Activated CD4-positive, CD25-positive, alpha-beta regulatory T cell treated with anti-CD3 and anti-CD28 coated beads, Interleukin-2, amount 50 U/mL, for 24 hours (primary cell): ENCODE measurements at regions not wholly inside any gene's neighbourhood (a gene's known extent, or its start where the extent isn't known, plus 50 kb on each side); places are given as distances from the start of the nearest gene placed in this dataset.

Experiments
- ATAC-seq, 2 donors: fragments of 150-1000 bp; cut with Tn5 transposase; one replicate each; pipeline ENCODE4 v1.10.0; 2021; ENCODE audit warnings: mild to moderate bottlenecking in 1 of 2, moderate library complexity in 1 of 2

DNA sequence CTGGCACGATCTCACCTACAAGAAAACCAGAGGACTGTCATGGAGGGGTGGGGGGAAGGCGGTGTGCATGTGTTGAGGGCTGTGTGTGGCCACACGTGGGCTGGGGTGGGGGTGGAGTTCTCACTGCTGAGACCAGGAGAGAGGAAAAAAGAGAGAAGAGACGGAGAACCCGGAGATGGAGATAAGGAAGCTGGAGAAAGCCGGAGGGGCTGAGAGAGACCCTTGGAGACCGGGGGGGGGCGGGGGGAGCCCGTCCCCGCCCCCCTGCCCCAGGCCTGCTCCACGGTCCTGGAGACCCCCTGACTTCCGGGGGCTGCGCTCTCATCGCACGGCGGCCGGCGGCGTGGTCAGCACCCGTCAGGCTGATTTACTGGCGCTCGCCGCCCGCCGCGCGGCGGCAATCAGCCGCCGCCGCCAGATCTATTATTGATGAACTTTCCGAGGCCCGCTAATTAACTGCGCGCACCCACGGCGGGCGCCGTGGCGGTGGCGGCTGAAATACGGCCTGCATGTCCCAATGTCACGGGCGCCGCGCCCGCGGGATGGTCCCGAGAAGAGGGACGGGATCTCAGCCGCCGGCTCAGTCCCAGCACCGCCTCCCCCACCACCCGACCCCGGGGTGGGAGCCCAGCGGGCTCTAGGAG lies 187.4 kb downstream of the MN1 start:
- no peak for ATAC-seq

- no peak for ATAC-seq
These were observed 186.9 kb downstream of the MN1 start for GRCh38 chr22:27614650-27615007.

DNA sequence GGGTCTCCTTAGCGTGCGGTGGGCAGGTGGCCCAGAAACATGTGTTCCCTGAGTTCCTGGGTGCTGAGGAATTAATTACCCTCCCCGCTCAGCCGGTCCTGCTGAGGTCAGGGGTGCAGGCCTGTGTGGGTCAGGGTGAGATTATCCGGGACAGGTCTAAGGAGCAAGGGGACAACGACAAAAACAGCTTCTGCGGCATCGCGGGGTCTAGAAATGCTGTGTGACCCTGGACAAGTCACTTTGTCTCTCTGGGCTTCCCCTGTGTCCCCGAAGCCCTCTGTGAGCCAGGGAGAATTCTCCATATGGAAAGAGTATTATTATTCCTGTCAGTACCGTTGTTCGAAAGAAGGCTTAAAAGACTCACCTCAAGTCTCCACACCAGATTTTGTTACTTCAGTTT lies 186.1 kb downstream of the MN1 start:
- no peak for ATAC-seq

DNA sequence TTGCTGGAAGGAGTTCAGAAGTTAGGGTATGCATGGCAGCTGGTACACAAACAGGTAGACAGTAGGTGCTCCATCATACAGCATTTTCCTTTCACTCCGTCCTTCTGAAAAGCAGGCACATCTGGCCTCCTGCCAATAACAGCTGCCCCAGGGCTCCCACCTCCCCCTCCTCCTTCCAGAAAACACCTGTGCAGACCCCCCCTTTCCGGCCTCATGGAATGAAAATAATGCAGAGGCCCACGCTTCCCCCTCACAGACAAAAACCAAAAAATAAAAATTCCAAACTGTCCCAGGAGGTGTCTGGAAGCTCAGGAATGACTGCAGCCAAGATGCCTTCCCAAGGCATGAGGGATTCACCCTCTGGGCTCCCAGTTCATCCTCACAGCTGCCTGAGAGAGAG lies 185.5 kb downstream of the MN1 start:
- no peak for ATAC-seq

- no peak for ATAC-seq
These were observed 184.2 kb downstream of the MN1 start for GRCh38 chr22:27617214-27617881.

GRCh38 chr22:27620367-27621154 lies 181.0 kb downstream of the MN1 start:
- no peak for ATAC-seq

DNA sequence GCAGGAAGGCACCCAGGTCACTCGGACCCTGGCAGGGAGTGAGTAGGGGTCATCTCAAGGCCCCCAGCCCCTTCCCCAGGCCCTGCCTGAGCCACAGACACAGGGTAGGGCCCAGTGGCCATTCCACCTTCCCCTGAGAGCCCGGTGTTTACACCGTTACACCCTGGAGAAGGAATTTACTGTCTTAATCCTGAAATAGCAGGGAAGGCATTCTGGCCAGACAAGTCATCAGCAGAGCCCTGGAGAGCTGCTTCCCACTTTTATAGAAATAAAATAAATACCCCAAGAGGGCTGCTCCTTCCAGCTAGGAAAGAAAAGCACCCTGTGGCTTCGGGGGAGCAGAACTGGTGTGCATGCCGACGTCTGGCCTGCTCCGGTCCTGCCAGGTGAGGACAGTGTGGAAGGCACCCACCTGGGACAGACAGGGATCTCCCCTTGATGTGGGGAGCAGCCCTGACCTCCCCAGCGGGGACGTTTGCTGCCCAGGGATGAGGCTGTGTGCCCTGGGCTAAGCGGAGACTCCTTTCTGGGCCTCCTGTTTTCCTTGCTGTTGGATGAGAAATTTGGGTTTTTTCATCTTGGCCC lies 180.0 kb downstream of the MN1 start:
- ATAC-seq = no peak

DNA sequence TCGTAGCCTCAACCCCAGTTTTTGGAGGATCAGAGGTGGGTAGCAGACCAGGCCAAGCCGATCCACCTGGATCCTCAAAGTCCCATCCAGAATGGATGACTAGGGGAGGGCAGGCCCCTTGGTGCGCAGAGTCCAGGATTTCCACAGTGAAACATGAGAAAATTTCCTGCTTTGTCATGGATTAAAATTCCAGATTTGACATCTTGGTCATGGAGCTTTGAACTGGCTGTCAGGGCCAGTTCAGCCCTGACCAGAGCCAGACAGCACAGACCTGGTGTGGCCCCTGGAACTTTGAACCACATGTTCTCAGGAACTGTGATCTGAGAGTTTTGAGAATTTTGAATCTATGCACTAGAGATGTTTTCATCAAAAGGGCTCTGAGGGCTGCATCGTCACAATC lies 177.5 kb downstream of the MN1 start:
- no peak for ATAC-seq

DNA sequence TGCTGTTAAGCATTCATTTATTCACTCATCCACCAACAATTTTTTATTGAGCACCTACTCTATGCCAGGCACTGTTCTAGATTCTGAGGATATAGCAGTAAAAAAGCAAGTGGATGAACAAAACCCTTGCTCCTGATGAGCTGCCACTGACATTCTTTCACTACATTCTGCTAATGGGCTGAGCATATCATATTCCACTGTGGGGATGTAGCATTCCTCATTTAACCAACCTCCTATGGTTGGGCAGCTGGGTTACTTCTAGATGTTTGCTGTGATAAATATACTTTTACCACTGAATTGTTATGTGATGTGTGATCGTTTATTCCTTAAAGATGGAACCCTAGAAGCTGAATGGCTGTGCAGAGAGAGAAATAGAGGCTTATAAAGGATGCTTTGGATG lies 176.9 kb downstream of the MN1 start:
- no peak for ATAC-seq

DNA sequence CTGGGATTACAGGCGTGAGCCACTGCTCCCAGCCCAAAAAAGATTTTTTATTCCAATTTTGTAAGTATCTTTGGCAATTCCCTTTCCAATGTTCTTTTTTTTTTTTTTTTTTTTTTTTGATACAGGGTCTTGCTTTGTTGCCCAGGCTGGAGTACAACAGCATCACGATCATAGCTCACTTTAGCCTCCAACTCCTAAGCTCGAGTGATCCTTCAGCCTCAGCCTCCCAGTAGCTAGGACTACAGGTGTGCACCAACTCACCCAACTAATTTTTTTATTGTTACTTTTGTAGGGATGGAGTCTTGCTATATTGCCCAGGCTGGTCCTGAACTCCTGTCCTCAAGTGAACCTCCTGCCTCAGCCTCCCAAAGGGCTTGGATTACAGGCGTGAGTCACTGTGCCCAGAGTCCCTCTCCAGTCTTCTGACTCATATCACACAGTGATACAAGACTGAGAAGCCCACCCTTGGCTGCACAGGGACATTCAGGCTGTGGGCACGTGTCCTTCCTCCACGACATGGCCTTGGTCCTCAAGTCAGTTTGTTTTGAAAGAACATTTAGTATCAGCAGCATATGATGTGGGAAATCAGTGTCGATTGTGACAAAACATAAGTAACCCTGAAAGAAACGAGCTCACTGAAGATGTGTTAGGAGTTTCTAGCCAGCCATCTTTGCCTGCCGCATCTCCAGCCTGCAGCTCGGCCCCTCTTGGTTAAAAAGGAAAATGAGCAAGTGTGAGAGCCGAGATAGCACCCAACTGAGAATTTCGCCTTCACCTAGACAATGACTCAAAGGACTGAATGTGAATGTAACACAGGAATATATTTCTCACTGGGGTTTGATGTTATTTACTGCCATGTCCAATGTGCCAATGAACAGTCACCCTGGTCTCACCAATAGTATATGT lies 175.5 kb downstream of the MN1 start:
- ATAC-seq = no peak

GRCh38 chr22:27626675-27627443 lies 174.7 kb downstream of the MN1 start:
- ATAC-seq = no peak

GRCh38 chr22:27627444-27627833 lies 174.1 kb downstream of the MN1 start:
- ATAC-seq = no peak

GRCh38 chr22:27627901-27628300 lies 173.7 kb downstream of the MN1 start:
- no peak for ATAC-seq

- ATAC-seq = no peak
These were observed 173.2 kb downstream of the MN1 start for GRCh38 chr22:27628341-27628740.

- no peak for ATAC-seq
These were observed 172.5 kb downstream of the MN1 start for GRCh38 chr22:27628891-27629631.

GRCh38 chr22:27629908-27630673 lies 171.5 kb downstream of the MN1 start:
- no peak for ATAC-seq

- ATAC-seq = no peak
These were observed 170.8 kb downstream of the MN1 start for GRCh38 chr22:27630754-27631153.

- no peak for ATAC-seq
These were observed 169.9 kb downstream of the MN1 start for GRCh38 chr22:27631641-27632040.

DNA sequence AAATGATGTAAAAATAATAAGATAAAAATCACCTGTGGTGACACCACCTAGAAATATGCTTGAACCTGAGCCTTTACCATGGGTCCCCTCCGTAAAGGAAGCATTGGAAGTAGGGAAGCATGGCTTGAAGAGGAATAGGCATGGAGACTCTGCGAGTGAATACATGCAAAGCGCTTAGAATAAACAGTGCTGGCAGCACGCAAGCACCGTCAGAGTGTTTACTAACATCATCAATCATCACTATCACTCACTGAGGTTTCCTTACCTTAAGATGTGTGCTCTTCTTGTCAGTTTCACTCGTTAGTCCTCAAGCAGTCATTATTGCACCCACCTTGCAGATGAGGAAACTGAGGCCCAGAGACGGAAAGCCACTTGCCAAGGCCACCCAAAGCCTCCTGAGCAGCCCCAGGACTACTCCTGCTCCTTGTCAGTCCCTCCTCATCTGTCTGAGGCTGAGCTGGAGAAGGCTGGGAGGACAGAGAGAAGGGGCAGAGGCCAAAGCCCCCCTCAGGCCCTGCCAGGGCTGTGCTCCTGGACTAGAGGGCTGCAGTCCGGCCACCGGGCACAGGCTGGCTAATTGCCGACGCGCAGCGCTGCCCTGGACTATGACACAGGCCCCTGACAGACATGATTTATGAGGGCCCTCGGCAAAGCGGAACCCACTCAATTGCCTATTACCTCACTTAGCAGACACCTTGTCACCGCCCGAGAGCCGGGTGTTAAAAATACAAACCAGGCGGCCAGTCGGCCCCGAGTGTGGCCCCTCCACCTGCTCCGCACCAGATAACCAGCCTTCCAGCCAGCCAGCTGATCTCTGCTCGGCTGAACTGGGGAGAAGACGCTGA lies 168.9 kb downstream of the MN1 start:
- no peak for ATAC-seq
